Left ventricle myocardium inferior (tissue), 1 donor: ENCODE measurements at regions not wholly inside any gene's neighbourhood (a gene's known extent, or its start where the extent isn't known, plus 50 kb on each side); places are given as distances from the start of the nearest gene placed in this dataset.

ENCODE experiments used
- DNase-seq: peaks from one replicate; pipeline ENCODE4 v3.0.0-alpha.2; 2020
- H3K27ac ChIP-seq: fragments of 200-600 bp; replicated peaks from 2 replicates; pipeline ENCODE4 v1.8.0; 2021
- H3K27me3 ChIP-seq: fragments of 200-600 bp; 2 replicates; pipeline ENCODE4 v1.8.0; 2021; ENCODE audit warnings: low read depth
- H3K36me3 ChIP-seq: fragments of 200-600 bp; 2 replicates; pipeline ENCODE4 v1.8.0; 2021
- H3K4me1 ChIP-seq: fragments of 200-600 bp; 2 replicates; pipeline ENCODE4 v1.8.0; 2021
- H3K4me3 ChIP-seq: fragments of 200-600 bp; 2 replicates; pipeline ENCODE4 v1.8.0; 2021; ENCODE audit warnings: mild to moderate bottlenecking, moderate library complexity
- H3K9me3 ChIP-seq: fragments of 200-600 bp; replicated peaks from 2 replicates; pipeline ENCODE4 v1.8.0; 2021
- CTCF ChIP-seq: fragments of 200-600 bp; IDR thresholded peaks from 2 replicates; pipeline ENCODE4 v1.8.0; 2021; ENCODE audit warnings: antibody characterized with exemption, mild to moderate bottlenecking, borderline replicate concordance
- intact Hi-C: fragments of 100-400 bp; cut with micrococcal nuclease; formaldehyde crosslinking; loops from one replicate; pipeline ENCODE4 v1.11.0; 2022
- donor health status: DM: no; HTN: yes; CAD: no; lungs with severe emphysema.

GRCh38 chr17:55654022-55654421 is 68.6 kb downstream of the TMEM100 start:
- Histone ChIP-seq H3K4me3 (no peak overlapping the region), H3K9me3 (no peaks in the 10 kb centered on the region), H3K27me3 (peaks cover 19% of the 10 kb centered on the region), H3K4me1 (no peaks in the 10 kb centered on the region), H3K27ac (no peak overlapping the region), H3K36me3 (no peaks in the 10 kb centered on the region)
- DNase-seq = no peak
- intact Hi-C loops = no loop called here
- no peak for TF ChIP-seq CTCF

- intact Hi-C loops = no loop called here
- H3K4me3 ChIP-seq = no peak overlapping the region
- DNase-seq = no peak
- H3K36me3 ChIP-seq = no peaks in the 10 kb centered on the region
- H3K27ac ChIP-seq = no peak overlapping the region
- H3K4me1 ChIP-seq = no peaks in the 10 kb centered on the region
- no peaks in the 10 kb centered on the region for H3K9me3 ChIP-seq
- TF ChIP-seq CTCF = no peak
- peaks cover 17% of the 10 kb centered on the region for H3K27me3 ChIP-seq
Observed at GRCh38 chr17:55652825-55653224, 69.8 kb downstream of the TMEM100 start.

- no peaks in the 10 kb centered on the region for H3K9me3 ChIP-seq
- H3K27ac ChIP-seq = no peak overlapping the region
- no peak for TF ChIP-seq CTCF
- H3K36me3 ChIP-seq = no peaks in the 10 kb centered on the region
- intact Hi-C loops = no loop called here
- H3K4me3 ChIP-seq = no peak overlapping the region
- no peaks in the 10 kb centered on the region for H3K4me1 ChIP-seq
- DNase-seq = no peak
- peaks cover 17% of the 10 kb centered on the region for H3K27me3 ChIP-seq
Observed at GRCh38 chr17:55652114-55652823, 70.4 kb downstream of the TMEM100 start.

GRCh38 chr17:55649957-55650597 is 72.6 kb downstream of the TMEM100 start:
- Histone ChIP-seq H3K27ac (no peak overlapping the region), H3K4me1 (no peaks in the 10 kb centered on the region), H3K4me3 (no peak overlapping the region), H3K9me3 (no peaks in the 10 kb centered on the region), H3K27me3 (peaks cover 25% of the 10 kb centered on the region), H3K36me3 (no peaks in the 10 kb centered on the region)
- DNase-seq = no peak
- no peak for TF ChIP-seq CTCF
- intact Hi-C loops = no loop called here

GRCh38 chr17:55648086-55648485 is 74.6 kb downstream of the TMEM100 start:
- Histone ChIP-seq H3K4me3 (no peak overlapping the region), H3K9me3 (no peaks in the 10 kb centered on the region), H3K4me1 (no peaks in the 10 kb centered on the region), H3K27me3 (peaks cover 45% of the 10 kb centered on the region), H3K27ac (no peak overlapping the region), H3K36me3 (no peaks in the 10 kb centered on the region)
- no peak for TF ChIP-seq CTCF
- intact Hi-C loops = no loop called here
- no peak for DNase-seq
